ENCODE measurements at regions not wholly inside any gene's neighbourhood (a gene's known extent, or its start where the extent isn't known, plus 50 kb on each side); places are given as distances from the start of the nearest gene placed in this dataset.

- Histone ChIP-seq H3K9me3 (ENCODE audit: control extremely low read depth in 1 of 5, control insufficient read depth in 4 of 5, insufficient read depth in 2 of 5, low read depth in 1 of 5, low read length in 4 of 5) (peaks cover 0 to 2% (median 0%) of the 10 kb centered on the region in 5 experiments), H3K4me1 (ENCODE audit: control extremely low read depth in 1 of 4, control insufficient read depth in 4 of 4, insufficient read depth in 4 of 4, low read length in 3 of 4) (peaks cover 0 to 3% (median 0%) of the 10 kb centered on the region in 4 experiments), H3K27ac (ENCODE audit: insufficient read depth in 1 of 2, low read depth in 1 of 2, low read length in 2 of 2, poor library complexity in 1 of 2, severe bottlenecking in 2 of 2) (no peak overlapping the region), H3K27me3 (replicated peaks in 2 of 5; ENCODE audit: control insufficient read depth in 4 of 5, insufficient read depth in 5 of 5, low read length in 4 of 5) (peaks cover 0 to 43% (median 4%) of the 10 kb centered on the region in 5 experiments), H3K36me3 (ENCODE audit: control insufficient read depth in 4 of 4, insufficient read depth in 4 of 4, low read length in 3 of 4) (no peaks in the 10 kb centered on the region), H3K4me3 (ENCODE audit: control insufficient read depth in 1 of 7, extremely low read depth in 1 of 7, insufficient read depth in 4 of 7, low read depth in 2 of 7, low read length in 6 of 7) (no peak overlapping the region)
- WGBS (ENCODE audit: insufficient coverage) = 96% methylated on average over 22 of the region's 25 CpGs
- no peak for DNase-seq
- ChIA-PET CTCF (interaction anchor here (1.3 to 1.5 kb wide), 2 partner anchors 11 to 12 kb away, joined by 3 to 4 read pairs; no protein-coding TSS in a partner anchor), POLR2A (no interaction called here)
These were observed 111.1 kb upstream of the ANO1 start for GRCh38 chr11:69966910-69967483.

- 98% methylated on average over 5 of the region's 6 CpGs for whole genome bisulfite sequencing (ENCODE audit: insufficient coverage)
- Histone ChIP-seq H3K4me1 (ENCODE audit: control extremely low read depth in 1 of 4, control insufficient read depth in 4 of 4, insufficient read depth in 4 of 4, low read length in 3 of 4) (peaks cover 0 to 3% (median 0%) of the 10 kb centered on the region in 4 experiments), H3K9me3 (ENCODE audit: control extremely low read depth in 1 of 5, control insufficient read depth in 4 of 5, insufficient read depth in 2 of 5, low read depth in 1 of 5, low read length in 4 of 5) (peaks cover 0 to 2% (median 0%) of the 10 kb centered on the region in 5 experiments), H3K36me3 (ENCODE audit: control insufficient read depth in 4 of 4, insufficient read depth in 4 of 4, low read length in 3 of 4) (no peaks in the 10 kb centered on the region), H3K27ac (ENCODE audit: insufficient read depth in 1 of 2, low read depth in 1 of 2, low read length in 2 of 2, poor library complexity in 1 of 2, severe bottlenecking in 2 of 2) (no peak overlapping the region), H3K4me3 (ENCODE audit: control insufficient read depth in 1 of 7, extremely low read depth in 1 of 7, insufficient read depth in 4 of 7, low read depth in 2 of 7, low read length in 6 of 7) (no peak overlapping the region), H3K27me3 (replicated peaks in 2 of 5; ENCODE audit: control insufficient read depth in 4 of 5, insufficient read depth in 5 of 5, low read length in 4 of 5) (peaks cover 0 to 47% (median 4%) of the 10 kb centered on the region in 5 experiments)
- ChIA-PET POLR2A (no interaction called here), CTCF (interaction anchor here (1.3 to 1.5 kb wide), 2 partner anchors 11 kb away, joined by 3 to 4 read pairs; no protein-coding TSS in a partner anchor)
- DNase-seq = no peak
These were observed 110.6 kb upstream of the ANO1 start for GRCh38 chr11:69967484-69967883.

GRCh38 chr11:69968396-69969347 lies 109.4 kb upstream of the ANO1 start:
- H3K4me1 ChIP-seq (ENCODE audit: control extremely low read depth in 1 of 4, control insufficient read depth in 4 of 4, insufficient read depth in 4 of 4, low read length in 3 of 4) = peaks cover 0 to 3% (median 0%) of the 10 kb centered on the region in 4 experiments
- peaks cover 0 to 2% (median 0%) of the 10 kb centered on the region in 5 experiments for H3K9me3 ChIP-seq (ENCODE audit: control extremely low read depth in 1 of 5, control insufficient read depth in 4 of 5, insufficient read depth in 2 of 5, low read depth in 1 of 5, low read length in 4 of 5)
- H3K4me3 ChIP-seq (ENCODE audit: control insufficient read depth in 1 of 7, extremely low read depth in 1 of 7, insufficient read depth in 4 of 7, low read depth in 2 of 7, low read length in 6 of 7) = no peak overlapping the region
- ChIA-PET CTCF (no interaction called here), POLR2A (no interaction called here)
- H3K36me3 ChIP-seq (ENCODE audit: control insufficient read depth in 4 of 4, insufficient read depth in 4 of 4, low read length in 3 of 4) = no peaks in the 10 kb centered on the region
- no peak overlapping the region for H3K27ac ChIP-seq (ENCODE audit: insufficient read depth in 1 of 2, low read depth in 1 of 2, low read length in 2 of 2, poor library complexity in 1 of 2, severe bottlenecking in 2 of 2)
- no peak for DNase-seq
- peaks cover 0 to 49% (median 4%) of the 10 kb centered on the region in 5 experiments for H3K27me3 ChIP-seq (replicated peaks in 2 of 5; ENCODE audit: control insufficient read depth in 4 of 5, insufficient read depth in 5 of 5, low read length in 4 of 5)
- 94% methylated on average over 23 of the region's 24 CpGs for WGBS (ENCODE audit: insufficient coverage)

- CTCF ChIA-PET = no interaction called here
- no peak for DNase-seq
These were observed 108.0 kb upstream of the ANO1 start for GRCh38 chr11:69969890-69970784.

GRCh38 chr11:69970785-69971535 lies 107.2 kb upstream of the ANO1 start:
- ChIA-PET POLR2A (no interaction called here), CTCF (no interaction called here)
- Histone ChIP-seq H3K27ac (ENCODE audit: insufficient read depth in 1 of 2, low read depth in 1 of 2, low read length in 2 of 2, poor library complexity in 1 of 2, severe bottlenecking in 2 of 2) (no peak overlapping the region), H3K4me3 (ENCODE audit: control insufficient read depth in 1 of 7, extremely low read depth in 1 of 7, insufficient read depth in 4 of 7, low read depth in 2 of 7, low read length in 6 of 7) (no peak overlapping the region), H3K36me3 (ENCODE audit: control insufficient read depth in 4 of 4, insufficient read depth in 4 of 4, low read length in 3 of 4) (no peaks in the 10 kb centered on the region), H3K27me3 (replicated peaks in 2 of 5; ENCODE audit: control insufficient read depth in 4 of 5, insufficient read depth in 5 of 5, low read length in 4 of 5) (peaks cover 0 to 56% (median 4%) of the 10 kb centered on the region in 5 experiments), H3K4me1 (ENCODE audit: control extremely low read depth in 1 of 4, control insufficient read depth in 4 of 4, insufficient read depth in 4 of 4, low read length in 3 of 4) (peaks cover 0 to 3% (median 0%) of the 10 kb centered on the region in 4 experiments), H3K9me3 (ENCODE audit: control extremely low read depth in 1 of 5, control insufficient read depth in 4 of 5, insufficient read depth in 2 of 5, low read depth in 1 of 5, low read length in 4 of 5) (peaks cover 0 to 2% (median 0%) of the 10 kb centered on the region in 5 experiments)
- DNase-seq = no peak
- 92% methylated on average over 5 of the region's 6 CpGs for whole genome bisulfite sequencing (ENCODE audit: insufficient coverage)

More at GRCh38 chr11:69969890-69970784, 108.0 kb upstream of the ANO1 start:
- Histone ChIP-seq H3K27ac (ENCODE audit: insufficient read depth in 1 of 2, low read depth in 1 of 2, low read length in 2 of 2, poor library complexity in 1 of 2, severe bottlenecking in 2 of 2) (no peak overlapping the region), H3K4me3 (ENCODE audit: control insufficient read depth in 1 of 7, extremely low read depth in 1 of 7, insufficient read depth in 4 of 7, low read depth in 2 of 7, low read length in 6 of 7) (no peak overlapping the region), H3K36me3 (ENCODE audit: control insufficient read depth in 4 of 4, insufficient read depth in 4 of 4, low read length in 3 of 4) (no peaks in the 10 kb centered on the region), H3K4me1 (ENCODE audit: control extremely low read depth in 1 of 4, control insufficient read depth in 4 of 4, insufficient read depth in 4 of 4, low read length in 3 of 4) (peaks cover 0 to 3% (median 0%) of the 10 kb centered on the region in 4 experiments), H3K9me3 (ENCODE audit: control extremely low read depth in 1 of 5, control insufficient read depth in 4 of 5, insufficient read depth in 2 of 5, low read depth in 1 of 5, low read length in 4 of 5) (peaks cover 0 to 2% (median 0%) of the 10 kb centered on the region in 5 experiments), H3K27me3 (replicated peaks in 2 of 5; ENCODE audit: control insufficient read depth in 4 of 5, insufficient read depth in 5 of 5, low read length in 4 of 5) (peaks cover 0 to 53% (median 4%) of the 10 kb centered on the region in 5 experiments)
- WGBS (ENCODE audit: insufficient coverage) = 29% methylated on average over 21 of the region's 21 CpGs
- POLR2A ChIA-PET = no interaction called here

- 89% methylated on average over 7 of the region's 11 CpGs for WGBS (ENCODE audit: insufficient coverage)
- ChIA-PET CTCF (no interaction called here), POLR2A (no interaction called here)
- Histone ChIP-seq H3K9me3 (ENCODE audit: control extremely low read depth in 1 of 5, control insufficient read depth in 4 of 5, insufficient read depth in 2 of 5, low read depth in 1 of 5, low read length in 4 of 5) (peaks cover 0 to 2% (median 0%) of the 10 kb centered on the region in 5 experiments), H3K36me3 (ENCODE audit: control insufficient read depth in 4 of 4, insufficient read depth in 4 of 4, low read length in 3 of 4) (no peaks in the 10 kb centered on the region), H3K27ac (ENCODE audit: insufficient read depth in 1 of 2, low read depth in 1 of 2, low read length in 2 of 2, poor library complexity in 1 of 2, severe bottlenecking in 2 of 2) (no peak overlapping the region), H3K4me1 (ENCODE audit: control extremely low read depth in 1 of 4, control insufficient read depth in 4 of 4, insufficient read depth in 4 of 4, low read length in 3 of 4) (peaks cover 0 to 3% (median 0%) of the 10 kb centered on the region in 4 experiments), H3K4me3 (ENCODE audit: control insufficient read depth in 1 of 7, extremely low read depth in 1 of 7, insufficient read depth in 4 of 7, low read depth in 2 of 7, low read length in 6 of 7) (no peak overlapping the region), H3K27me3 (replicated peaks in 2 of 5; ENCODE audit: control insufficient read depth in 4 of 5, insufficient read depth in 5 of 5, low read length in 4 of 5) (peaks cover 0 to 52% (median 4%) of the 10 kb centered on the region in 5 experiments)
- DNase-seq = no peak
These were observed 106.4 kb upstream of the ANO1 start for GRCh38 chr11:69971741-69972140.

All from common myeloid progenitor, CD34-positive (primary cell).